ENCODE measurements at regions not wholly inside any gene's neighbourhood (a gene's known extent, or its start where the extent isn't known, plus 50 kb on each side); places are given as distances from the start of the nearest gene placed in this dataset.

- no peak for TF ChIP-seq YY1 (IDR thresholded peaks at IDR 0.05; ENCODE audit: insufficient read depth, insufficient read length)
- no peak for TF ChIP-seq SUZ12 (IDR thresholded peaks at IDR 0.05; ENCODE audit: extremely low read depth, insufficient read depth, insufficient read length)
These were observed 580.4 kb upstream of the PTCHD4 start for GRCh38 chr6:48691420-48691819.

Measured in NT2/D1 (cell line).